ENCODE measurements at regions not wholly inside any gene's neighbourhood (a gene's known extent, or its start where the extent isn't known, plus 50 kb on each side); places are given as distances from the start of the nearest gene placed in this dataset.

DNA sequence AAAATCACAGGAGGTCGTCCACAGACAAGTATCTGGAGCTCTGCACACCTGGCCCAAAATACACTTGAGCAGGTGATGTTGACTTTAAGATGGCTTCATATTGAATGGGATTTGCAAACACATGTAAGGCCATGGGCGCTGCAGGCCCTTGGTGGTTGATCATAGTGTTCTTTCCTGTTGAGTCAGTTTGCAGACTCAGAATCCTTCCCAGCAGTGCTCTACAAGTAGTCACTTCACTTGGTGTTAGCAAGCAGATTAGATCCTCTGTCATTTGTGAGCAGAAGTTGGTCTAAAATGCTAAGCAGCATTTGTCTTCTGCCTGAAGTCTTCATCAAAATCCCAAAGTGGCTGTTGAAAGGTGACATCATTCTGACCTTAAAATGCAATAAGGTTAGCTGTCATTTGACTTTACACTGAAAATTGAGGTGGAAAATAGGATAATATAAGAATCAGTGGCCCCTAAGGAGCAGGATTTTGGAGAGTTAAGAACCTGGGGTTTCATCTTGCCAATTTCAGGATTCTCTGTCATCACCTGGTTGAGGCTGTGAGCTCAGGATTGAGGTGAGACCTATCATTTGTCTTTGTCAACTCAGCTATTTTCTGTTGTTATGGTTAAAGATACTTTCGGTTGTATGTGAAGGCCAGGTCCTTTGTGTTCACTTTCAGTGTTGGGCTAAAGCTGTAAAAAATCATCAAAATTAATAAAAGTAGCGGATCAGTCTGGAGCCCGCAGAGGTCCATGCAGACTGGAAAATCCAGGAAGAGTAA is 114.5 kb downstream of the LRRC70 start:
- DNase-seq (ENCODE audit: low spot score): no peak
- TF ChIP-seq, protein P1, sequence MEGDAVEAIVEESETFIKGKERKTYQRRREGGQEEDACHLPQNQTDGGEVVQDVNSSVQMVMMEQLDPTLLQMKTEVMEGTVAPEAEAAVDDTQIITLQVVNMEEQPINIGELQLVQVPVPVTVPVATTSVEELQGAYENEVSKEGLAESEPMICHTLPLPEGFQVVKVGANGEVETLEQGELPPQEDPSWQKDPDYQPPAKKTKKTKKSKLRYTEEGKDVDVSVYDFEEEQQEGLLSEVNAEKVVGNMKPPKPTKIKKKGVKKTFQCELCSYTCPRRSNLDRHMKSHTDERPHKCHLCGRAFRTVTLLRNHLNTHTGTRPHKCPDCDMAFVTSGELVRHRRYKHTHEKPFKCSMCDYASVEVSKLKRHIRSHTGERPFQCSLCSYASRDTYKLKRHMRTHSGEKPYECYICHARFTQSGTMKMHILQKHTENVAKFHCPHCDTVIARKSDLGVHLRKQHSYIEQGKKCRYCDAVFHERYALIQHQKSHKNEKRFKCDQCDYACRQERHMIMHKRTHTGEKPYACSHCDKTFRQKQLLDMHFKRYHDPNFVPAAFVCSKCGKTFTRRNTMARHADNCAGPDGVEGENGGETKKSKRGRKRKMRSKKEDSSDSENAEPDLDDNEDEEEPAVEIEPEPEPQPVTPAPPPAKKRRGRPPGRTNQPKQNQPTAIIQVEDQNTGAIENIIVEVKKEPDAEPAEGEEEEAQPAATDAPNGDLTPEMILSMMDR (IDR thresholded peaks at IDR 0.05; ENCODE audit: borderline replicate concordance, control extremely low read depth, extremely low read depth, insufficient read depth, missing control alignments): no peak

DNA sequence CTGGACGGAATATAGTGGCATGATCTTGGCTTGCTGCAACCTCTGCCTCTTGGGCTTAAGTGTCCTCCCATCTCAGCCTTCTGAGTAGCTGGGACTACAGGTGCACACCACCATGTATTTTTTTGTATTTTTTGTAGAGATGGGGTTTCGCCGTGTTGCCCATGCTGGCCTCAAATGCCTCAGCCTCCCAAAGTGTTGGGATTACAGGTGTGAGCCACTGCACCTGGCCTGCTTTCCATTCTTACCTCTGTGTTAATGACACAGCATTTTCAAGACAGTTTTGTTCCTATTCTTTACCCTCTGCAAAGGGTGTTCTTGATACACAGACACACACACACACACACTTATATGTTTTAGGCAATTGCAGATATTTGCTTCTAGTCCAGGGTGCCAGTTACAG is 113.3 kb downstream of the LRRC70 start:
- no peak for DNase-seq (ENCODE audit: low spot score)
- TF ChIP-seq, protein P1 (IDR thresholded peaks at IDR 0.05; ENCODE audit: borderline replicate concordance, control extremely low read depth, extremely low read depth, insufficient read depth, missing control alignments): no peak
- in situ Hi-C loops (cut with MboI; ENCODE audit: low sequenced_read_pairs, unreplicated experiment): no loop called here

More for the DNA sequence above, 114.5 kb downstream of the LRRC70 start:
- in situ Hi-C loops (cut with MboI; ENCODE audit: low sequenced_read_pairs, unreplicated experiment): no loop called here

DNA sequence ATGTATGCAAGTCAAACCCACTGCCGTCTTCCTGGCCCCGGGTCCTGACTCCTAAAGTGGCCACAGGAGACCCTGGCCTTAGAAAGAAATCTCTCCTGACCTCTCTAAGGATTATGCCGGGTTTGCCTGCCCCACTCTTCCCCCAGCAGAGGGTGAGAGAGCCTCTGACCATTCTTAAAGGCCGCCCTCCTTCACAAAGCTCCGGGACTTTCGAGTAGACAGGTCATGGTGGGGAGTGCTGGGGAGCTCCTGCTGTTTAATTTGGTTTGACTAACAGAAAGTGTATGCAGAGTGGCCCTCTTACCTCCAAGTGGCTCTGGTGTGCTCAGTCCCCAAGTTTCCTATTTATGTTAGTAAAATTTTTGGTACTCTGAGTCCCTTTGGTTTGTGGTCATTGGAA is 111.8 kb downstream of the LRRC70 start:
- DNase-seq (ENCODE audit: low spot score): no peak
- in situ Hi-C loops (cut with MboI; ENCODE audit: low sequenced_read_pairs, unreplicated experiment): no loop called here
- TF ChIP-seq, protein P1 (IDR thresholded peaks at IDR 0.05; ENCODE audit: borderline replicate concordance, control extremely low read depth, extremely low read depth, insufficient read depth, missing control alignments): no peak

DNA sequence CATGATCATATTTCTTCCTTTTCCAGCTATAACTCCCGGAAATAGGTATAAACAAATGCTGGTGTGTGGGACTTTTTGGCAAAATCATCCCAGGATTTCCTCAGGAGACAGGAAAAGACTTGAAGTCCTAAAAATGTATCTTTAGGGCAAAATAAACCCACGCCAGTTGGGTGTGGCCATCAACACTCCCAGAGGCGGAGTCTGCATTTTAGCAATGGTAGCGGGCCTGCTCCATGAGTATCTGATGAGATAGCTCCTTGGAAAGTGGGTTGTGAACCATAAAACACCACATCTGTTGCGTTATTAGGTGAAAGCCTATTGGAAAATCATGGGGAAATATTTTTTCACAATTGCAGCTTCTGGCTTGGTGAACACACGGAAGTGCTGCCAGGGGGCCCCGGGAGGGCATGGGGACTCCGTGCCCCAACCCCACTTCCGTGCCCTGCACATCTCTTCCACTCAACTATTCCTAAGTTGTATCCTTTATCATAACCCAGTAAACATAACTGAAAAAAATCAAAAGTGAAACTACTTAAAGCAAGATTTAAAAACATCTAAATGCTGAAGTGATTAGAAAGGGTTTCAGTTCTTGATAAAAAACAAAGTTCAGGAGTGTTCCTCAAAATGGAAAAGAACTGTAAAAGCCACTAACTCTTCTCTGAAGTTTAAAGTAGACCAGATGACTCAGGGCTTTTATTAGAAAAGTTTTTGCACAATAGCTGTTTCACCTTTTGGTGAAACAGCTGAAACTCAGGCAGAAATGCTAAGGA is 111.2 kb downstream of the LRRC70 start:
- peak; percentile 13 for DNase-seq (ENCODE audit: low spot score)
- in situ Hi-C loops (cut with MboI; ENCODE audit: low sequenced_read_pairs, unreplicated experiment): no loop called here
- TF ChIP-seq, protein P1 (IDR thresholded peaks at IDR 0.05; ENCODE audit: borderline replicate concordance, control extremely low read depth, extremely low read depth, insufficient read depth, missing control alignments): no peak

DNA sequence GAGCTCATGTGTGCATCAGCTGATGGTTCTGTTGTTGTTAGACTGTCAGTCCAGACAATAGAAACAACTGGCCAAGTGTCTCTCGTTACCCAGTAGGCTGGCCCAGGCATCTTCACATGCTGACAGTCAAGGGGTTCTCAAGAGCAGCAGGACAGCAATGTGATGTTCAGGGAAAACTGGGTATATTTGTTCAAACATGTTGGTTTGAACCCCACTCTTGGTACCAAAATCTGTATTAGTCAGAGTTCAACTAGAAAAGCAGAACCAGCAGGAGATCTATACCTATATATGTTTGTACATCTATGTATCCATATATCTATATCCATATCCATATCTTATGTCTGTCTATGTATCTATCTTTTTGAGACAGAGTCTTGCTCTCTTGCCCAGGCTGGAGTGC is 108.1 kb downstream of the LRRC70 start:
- in situ Hi-C loops (cut with MboI; ENCODE audit: low sequenced_read_pairs, unreplicated experiment): no loop called here
- TF ChIP-seq, protein P1 (IDR thresholded peaks at IDR 0.05; ENCODE audit: borderline replicate concordance, control extremely low read depth, extremely low read depth, insufficient read depth, missing control alignments): no peak
- no peak for DNase-seq (ENCODE audit: low spot score)

DNA sequence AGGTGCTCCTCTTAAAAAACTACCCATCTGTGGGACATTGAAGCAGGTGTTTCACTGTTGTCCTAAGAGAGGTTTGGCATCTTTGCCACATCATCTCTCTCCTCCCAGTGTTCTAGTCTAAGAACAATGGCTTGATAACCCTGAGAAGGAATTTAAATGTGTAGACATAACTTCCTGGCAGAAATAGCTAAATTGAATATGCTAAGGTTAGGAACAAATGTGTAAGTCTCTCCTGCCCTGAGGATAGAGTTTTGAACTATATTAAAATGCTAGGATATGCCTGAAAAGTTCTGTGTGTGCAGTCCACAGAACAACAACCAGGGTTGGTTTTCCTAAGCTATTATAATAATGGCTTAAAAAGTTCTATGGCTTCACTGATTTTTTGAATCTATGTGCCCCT is 106.6 kb downstream of the LRRC70 start:
- TF ChIP-seq, protein P1 (IDR thresholded peaks at IDR 0.05; ENCODE audit: borderline replicate concordance, control extremely low read depth, extremely low read depth, insufficient read depth, missing control alignments): no peak
- no peak for DNase-seq (ENCODE audit: low spot score)
- in situ Hi-C loops (cut with MboI; ENCODE audit: low sequenced_read_pairs, unreplicated experiment): no loop called here
